NCI-H187 (cell line): ENCODE measurements at regions not wholly inside any gene's neighbourhood (a gene's known extent, or its start where the extent isn't known, plus 50 kb on each side); places are given as distances from the start of the nearest gene placed in this dataset.
A peak's percentile ranks its signal among the peaks of the same experiment; 100 is the strongest.
"Not testable (repeated sequence)": the region's sequence is repeated elsewhere in the genome, so short reads cannot be mapped to it uniquely, and the experiment has no call there.

Experiments
- DNase-seq, 2 experiments: peaks; one replicate each; lab custom pipeline; 2025; lab: John Stamatoyannopoulos, UW

DNA sequence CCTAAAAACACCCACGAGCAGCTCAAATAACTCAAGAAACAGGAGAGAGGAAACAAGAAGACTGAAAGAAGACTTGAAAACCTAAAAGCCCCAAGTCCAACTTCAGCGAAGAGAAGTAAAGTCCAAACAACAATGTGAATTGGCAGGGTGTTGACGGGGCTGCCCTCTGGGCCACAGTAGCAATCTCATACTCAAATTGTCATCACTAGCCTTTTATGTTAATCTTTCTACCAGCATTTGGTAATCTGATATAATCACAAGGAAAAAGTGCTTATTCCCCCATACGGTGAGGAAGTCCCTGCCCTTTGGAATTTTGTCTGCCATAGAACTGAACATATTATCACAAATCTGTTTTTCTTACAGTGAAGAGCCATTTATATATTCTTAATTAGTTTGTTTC lies 51.5 kb upstream of the IFNE start:
- no peak for DNase-seq

DNA sequence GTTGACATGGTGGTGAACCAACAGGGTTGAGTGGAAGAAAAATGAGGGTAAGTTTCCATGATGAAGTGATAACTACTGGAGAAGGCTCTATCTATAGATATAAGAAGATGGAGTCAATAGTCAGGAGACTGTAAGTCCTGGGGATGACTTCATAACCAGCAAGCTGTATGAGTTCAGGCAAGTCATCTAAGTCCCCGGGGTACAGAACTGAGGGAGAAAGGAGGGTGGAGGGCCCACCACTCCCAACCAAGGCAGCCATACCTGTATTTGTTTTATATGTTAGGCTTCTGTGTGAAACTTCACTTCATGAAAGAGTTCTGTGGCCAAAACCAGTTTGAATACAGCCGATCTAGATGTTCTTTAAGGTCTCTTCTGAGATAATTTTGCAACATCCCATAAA lies 53.3 kb upstream of the IFNE start:
- no peak for DNase-seq

GRCh38 chr9:21542787-21543186 lies 60.7 kb upstream of the IFNE start:
- no peak for DNase-seq

DNA sequence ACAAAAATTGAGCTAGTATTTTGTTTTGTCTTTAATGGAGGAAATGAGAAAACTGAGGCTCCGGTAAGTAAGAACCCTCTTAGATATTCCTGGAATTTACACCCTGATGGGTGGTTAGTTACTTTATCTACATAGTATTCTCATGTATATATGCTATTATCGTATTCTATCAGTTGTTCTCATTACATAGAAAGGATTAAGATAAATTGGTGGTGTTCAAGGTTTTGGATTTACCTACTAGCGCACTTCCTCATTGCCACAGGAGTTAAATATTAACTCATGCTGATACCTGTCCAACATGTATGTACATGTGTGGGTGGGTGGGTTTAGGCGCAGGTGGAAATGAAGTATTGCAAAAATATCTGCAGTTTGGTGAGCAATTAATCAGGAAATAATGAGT lies 61.1 kb upstream of the IFNE start:
- DNase-seq, result no peak

DNA sequence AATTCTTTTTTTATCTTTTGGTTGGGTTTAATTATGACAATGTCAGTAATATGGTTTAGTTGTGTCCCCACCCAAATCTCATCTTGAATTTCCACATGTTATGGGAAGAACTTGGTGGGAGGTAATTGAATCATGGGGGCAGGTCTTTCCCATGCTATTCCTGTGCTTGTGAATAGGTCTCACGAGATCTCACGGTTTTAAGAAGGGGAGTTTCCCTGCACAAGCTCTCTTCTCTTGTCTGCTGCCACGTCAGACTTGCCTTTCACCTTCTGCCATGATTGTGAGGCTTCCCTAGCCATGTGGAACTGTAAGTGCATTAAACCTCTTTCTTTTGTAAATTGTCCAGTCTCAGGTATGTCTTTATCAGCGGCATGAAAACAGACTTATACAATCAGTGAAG lies 61.7 kb upstream of the IFNE start:
- DNase-seq, result not testable (repeated sequence)

- DNase-seq, result no peak
These were observed 64.8 kb upstream of the IFNE start for GRCh38 chr9:21546949-21547348.

DNA sequence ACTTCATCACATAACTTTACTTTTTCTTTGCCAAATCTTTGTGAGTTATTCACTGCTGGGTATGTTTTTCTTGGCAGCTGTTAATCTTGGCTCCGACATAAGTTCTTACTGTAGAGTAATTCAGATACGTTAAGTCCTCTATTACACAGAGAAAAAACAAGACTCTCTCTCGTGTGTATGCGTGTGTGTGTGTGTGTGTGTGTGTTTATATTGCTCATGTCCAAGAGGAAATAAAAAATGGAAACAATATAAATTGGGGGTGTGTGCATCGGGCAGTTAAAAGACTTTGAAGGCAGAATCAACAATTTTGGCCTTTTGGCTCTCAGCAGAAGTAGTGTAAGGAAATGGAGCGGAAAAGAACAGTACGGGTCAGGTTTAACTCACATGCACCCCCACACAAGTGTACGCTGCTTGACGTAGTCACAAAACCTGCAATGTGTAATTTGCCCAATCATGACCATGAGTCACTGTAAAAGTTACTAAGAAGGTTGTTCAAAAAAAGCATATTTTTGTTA lies 67.2 kb upstream of the IFNE start:
- DNase-seq, result no peak

GRCh38 chr9:21549890-21550289 lies 67.8 kb upstream of the IFNE start:
- DNase-seq, result no peak

DNA sequence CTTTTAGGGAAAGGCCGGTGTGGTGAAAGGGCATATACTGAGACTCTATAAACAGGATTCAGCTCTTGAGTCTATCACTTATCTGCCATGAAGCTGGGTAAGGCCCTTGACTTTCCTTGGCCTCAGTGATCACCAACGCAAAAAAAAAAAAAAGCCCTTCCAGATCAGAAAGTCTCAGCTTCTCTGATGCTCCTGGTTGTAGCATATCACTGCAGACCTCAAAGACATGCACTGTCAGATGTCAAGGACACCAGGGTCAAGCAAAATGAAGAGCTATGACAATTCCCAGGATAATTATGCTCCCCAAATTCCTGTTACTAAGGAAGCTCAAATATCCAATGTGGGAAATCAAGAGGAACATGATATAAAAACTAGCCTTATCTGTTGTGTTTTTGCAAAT lies 68.3 kb upstream of the IFNE start:
- no peak for DNase-seq

- DNase-seq, result no peak
These were observed 69.3 kb upstream of the IFNE start for GRCh38 chr9:21551401-21551800.

- DNase-seq, result no peak
These were observed 70.4 kb upstream of the IFNE start for GRCh38 chr9:21552244-21553170.

GRCh38 chr9:21553441-21553840 lies 71.3 kb upstream of the IFNE start:
- no peak for DNase-seq

DNA sequence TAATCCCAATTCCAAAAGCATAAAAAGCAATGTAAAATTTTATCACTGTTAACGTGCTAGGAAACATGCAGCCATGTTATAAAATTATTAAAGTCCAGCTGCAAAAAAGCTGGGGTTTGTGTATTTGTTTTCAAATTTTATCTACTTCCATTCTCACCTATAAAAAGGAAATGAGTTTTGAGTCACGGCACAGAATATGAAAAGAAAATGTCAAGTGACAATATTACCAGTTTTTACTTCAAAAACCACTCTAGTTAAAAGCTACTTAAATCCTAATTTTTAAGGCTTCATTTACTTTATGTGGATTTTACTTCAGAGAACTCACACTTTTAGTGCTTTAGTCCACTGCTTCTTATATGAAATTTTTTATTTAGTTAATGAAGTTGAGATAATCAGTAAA lies 72.7 kb upstream of the IFNE start:
- DNase-seq, result no peak

DNA sequence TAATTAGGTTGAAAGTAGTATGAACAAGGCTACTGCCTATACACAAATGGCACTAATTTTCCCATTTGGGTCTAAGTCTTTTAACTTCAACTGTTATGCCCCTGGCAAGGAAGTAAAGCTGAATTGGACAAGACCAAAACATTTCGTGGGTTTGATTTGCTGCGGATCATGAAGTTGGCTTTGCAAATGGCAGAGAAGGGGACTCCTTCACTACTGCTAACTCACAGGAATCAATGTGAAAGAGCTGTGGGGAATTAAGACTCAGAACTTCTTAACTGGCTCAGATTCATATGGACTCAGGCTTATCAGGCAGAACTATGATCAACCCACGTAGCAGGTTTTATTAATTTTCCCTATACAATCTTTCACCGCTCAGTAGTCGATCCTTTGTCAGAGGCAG lies 73.8 kb upstream of the IFNE start:
- DNase-seq, result no peak

DNA sequence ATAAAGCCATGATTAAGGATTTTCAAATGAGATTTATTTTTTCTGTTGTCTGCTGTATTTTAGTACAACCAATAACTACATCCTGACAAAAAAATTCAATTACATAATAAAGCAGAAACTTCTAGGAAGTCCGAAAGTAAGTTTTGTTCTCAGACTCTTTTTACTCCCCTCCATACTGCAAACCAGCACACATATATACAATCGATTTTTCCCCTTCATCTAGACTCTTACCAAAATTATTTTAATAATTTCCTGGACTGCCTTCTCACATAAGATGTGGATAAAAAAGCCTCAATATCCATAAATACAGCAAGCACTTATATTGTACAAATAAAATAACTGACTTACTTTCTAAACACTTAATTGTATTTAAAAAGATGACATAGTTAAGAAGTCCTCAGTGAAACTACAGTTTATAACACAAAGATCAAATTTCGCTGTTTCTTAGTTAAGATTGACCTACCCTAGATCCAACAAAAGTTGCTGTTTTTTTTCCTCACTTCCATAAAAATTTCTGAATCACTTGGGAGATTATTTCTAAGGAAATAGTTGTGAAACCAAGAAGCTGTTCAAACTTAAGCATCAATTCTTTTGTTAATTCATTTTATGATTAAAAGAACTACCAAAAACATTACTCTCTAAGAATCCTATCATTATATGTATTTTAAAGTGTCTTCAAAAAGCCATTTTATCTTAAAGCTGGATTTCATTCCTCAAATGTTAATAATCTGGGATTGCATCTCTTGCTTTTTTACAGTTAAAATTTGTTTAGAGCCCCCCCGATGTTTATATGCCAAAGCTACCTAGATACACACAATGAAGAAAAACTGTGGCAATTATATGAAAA lies 74.7 kb upstream of the IFNE start:
- DNase-seq, result no peak

GRCh38 chr9:21557428-21557768 lies 75.3 kb upstream of the IFNE start:
- no peak for DNase-seq

GRCh38 chr9:21558079-21558478 lies 76.0 kb upstream of the IFNE start:
- no peak for DNase-seq

DNA sequence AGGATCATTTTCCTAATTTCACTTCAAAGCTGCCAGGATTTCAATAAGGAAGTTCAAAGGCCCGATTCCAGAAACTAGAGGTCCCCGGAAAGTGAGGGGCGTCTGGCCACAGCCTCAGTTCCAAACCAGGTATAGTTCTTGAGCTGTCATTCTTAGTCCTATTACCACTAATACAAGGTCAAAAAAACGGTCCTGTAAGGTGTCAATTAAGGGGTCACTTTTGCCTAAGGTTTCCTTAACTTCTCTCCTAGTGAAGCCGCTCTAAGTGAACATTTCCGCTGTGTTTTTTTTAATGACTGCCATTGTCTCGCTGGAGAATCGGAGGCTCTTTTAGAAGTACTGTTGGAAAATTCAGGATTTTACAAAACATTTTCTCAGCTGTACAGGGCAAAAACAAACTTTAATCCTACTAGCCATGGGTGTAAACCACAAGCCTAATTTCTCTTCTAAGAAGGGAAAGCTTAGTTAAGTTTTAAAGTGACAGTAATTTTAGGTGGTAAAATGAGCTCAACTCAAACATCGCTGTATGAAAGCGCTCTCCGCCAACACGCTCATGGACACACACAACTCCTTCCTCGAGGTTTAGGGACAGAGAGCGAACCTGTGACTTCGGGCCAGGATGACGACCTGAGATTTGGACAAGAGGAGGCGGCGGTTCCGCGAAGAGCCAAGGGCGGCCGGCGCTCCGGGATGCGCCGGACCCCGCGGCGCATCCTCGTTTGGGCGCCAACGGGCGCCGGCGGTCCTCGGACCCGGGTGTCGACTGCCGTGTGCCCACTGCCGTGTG lies 76.7 kb upstream of the IFNE start:
- no peak for DNase-seq

GRCh38 chr9:21559402-21560280 lies 77.5 kb upstream of the IFNE start:
- peak in 1 of 2 experiments; percentile 1 for DNase-seq

DNA sequence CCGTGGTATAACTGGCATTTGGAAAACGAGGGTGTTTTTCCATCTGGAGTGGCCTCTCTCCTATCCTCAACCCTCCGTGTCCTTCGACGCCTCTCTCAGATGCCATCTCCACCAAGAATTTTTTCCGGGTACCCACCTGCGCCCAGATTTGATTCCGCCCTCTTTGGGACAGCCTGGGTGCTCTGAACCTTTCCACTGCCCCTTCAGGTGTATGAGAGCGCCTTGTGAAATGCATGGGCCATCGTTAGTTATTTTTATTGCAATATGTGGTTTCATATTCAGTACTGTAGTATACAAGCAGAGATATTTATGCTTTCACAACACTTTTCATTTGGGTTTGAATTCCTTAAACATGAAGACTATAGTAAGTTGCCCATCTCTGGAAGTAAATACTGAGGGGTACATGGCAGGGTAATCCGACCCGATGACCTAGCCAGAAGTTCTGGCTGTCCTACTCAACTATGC lies 78.2 kb upstream of the IFNE start:
- no peak for DNase-seq

DNA sequence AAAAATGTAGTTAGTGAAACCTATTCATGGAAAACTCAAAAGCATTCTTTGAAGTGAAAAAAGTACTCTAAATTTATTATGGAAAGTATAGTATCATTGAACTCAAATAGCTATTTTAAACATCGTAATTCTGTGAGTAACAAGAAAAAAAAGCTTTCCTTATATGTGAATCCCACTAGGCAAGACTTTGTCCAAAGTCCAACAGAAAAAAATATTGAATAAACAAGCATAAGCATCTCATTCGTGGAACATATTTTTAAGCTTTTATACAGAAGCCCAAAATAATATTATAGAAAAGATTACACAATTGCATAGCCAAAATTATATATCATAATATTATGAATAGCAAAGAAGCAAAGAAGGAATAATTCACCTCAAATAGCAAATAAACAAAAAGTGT lies 79.4 kb upstream of the IFNE start:
- DNase-seq, result no peak
